HL-60 (cell line): ENCODE measurements at regions not wholly inside any gene's neighbourhood (a gene's known extent, or its start where the extent isn't known, plus 50 kb on each side); places are given as distances from the start of the nearest gene placed in this dataset.

Experiments used
- DNase-seq, 2 experiments: peaks; one replicate each; pipeline ENCODE4 v3.0.0-alpha.2; 2010 to 2020; ENCODE audit warnings: low read depth in 1 of 2, low spot score in 1 of 2
- H3K27ac ChIP-seq: fragments of 250-450 bp; sonication (Bioruptor Pico); replicated peaks from 2 replicates; pipeline ENCODE4 v1.5.1; 2020; ENCODE audit warnings: mild to moderate bottlenecking, moderate library complexity
- H3K27me3 ChIP-seq: fragments of 250-450 bp; sonication (Bioruptor Pico); 2 replicates; pipeline ENCODE4 v1.5.1; 2021; ENCODE audit warnings: mild to moderate bottlenecking, moderate library complexity; ENCODE audit not compliant: insufficient read depth, poor library complexity, severe bottlenecking
- H3K4me3 ChIP-seq: replicated peaks from 2 replicates; pipeline ENCODE4 v1.5.1; 2011; ENCODE audit warnings: mild to moderate bottlenecking, control low read depth, low read length; ENCODE audit not compliant: insufficient read depth
- CTCF ChIP-seq: IDR thresholded peaks from one replicate; pipeline ENCODE4 v1.5.1; 2011; ENCODE audit warnings: low read length, control low read depth, inconsistent platforms; ENCODE audit not compliant: insufficient read depth
- GABPA ChIP-seq: IDR thresholded peaks from 2 replicates; pipeline ENCODE4 v1.6.1; 2012; ENCODE audit warnings: low read depth
- POLR2AphosphoS5 ChIP-seq: IDR thresholded peaks from 2 replicates; pipeline ENCODE4 v1.6.1; 2012; ENCODE audit warnings: low read depth
- REST ChIP-seq: IDR thresholded peaks from 2 replicates; pipeline ENCODE4 v1.6.1; 2012; ENCODE audit warnings: low read depth; ENCODE audit not compliant: insufficient replicate concordance
- SPI1 ChIP-seq: IDR thresholded peaks from 2 replicates; pipeline ENCODE4 v1.6.1; 2012; ENCODE audit warnings: low read depth, mild to moderate bottlenecking, borderline replicate concordance

- no peak overlapping the region for H3K27ac ChIP-seq
- no peaks in the 10 kb centered on the region for H3K27me3 ChIP-seq
- H3K4me3 ChIP-seq, result no peak overlapping the region
- DNase-seq, result no peak
- TF ChIP-seq REST, result no peak
- no peak for TF ChIP-seq CTCF
- no peak for TF ChIP-seq GABPA
Observed at GRCh38 chr10:23517155-23517554, 78.3 kb downstream of the OTUD1 start.

GRCh38 chr10:23521735-23522134 is 82.9 kb downstream of the OTUD1 start:
- Histone ChIP-seq H3K4me3 (no peak overlapping the region), H3K27ac (no peak overlapping the region), H3K27me3 (no peaks in the 10 kb centered on the region)
- TF ChIP-seq POLR2AphosphoS5 (no peak), REST (no peak), GABPA (no peak), SPI1 (no peak), CTCF (no peak)
- no peak for DNase-seq

- H3K27ac ChIP-seq, result no peak overlapping the region
- DNase-seq, result no peak
- no peaks in the 10 kb centered on the region for H3K27me3 ChIP-seq
- no peak for TF ChIP-seq GABPA
- no peak for TF ChIP-seq SPI1
- TF ChIP-seq POLR2AphosphoS5, result no peak
- TF ChIP-seq CTCF, result no peak
- no peak for TF ChIP-seq REST
- H3K4me3 ChIP-seq, result no peak overlapping the region
Observed at GRCh38 chr10:23522345-23522744, 83.5 kb downstream of the OTUD1 start.
